Neural progenitor cell (in vitro differentiated cells): ENCODE measurements at regions not wholly inside any gene's neighbourhood (a gene's known extent, or its start where the extent isn't known, plus 50 kb on each side); places are given as distances from the start of the nearest gene placed in this dataset.
"Not testable (repeated sequence)": the region's sequence is repeated elsewhere in the genome, so short reads cannot be mapped to it uniquely, and the experiment has no call there.

ENCODE experiments used
- DNase-seq: peaks from one replicate; pipeline ENCODE4 v3.0.0-alpha.2; 2016; ENCODE audit warnings: low spot score
- H2AFZ ChIP-seq: fragments of 200-600 bp; sonication (generic); replicated peaks from 2 replicates; pipeline ENCODE4 v1.6.1; 2016; ENCODE audit warnings: antibody characterized with exemption
- H3F3A ChIP-seq: fragments of 200-600 bp; sonication (generic); 2 replicates; pipeline ENCODE4 v1.6.1; 2016; ENCODE audit warnings: antibody characterized with exemption, low read depth
- H3K27ac ChIP-seq: fragments of 200-600 bp; sonication (generic); 2 replicates; pipeline ENCODE4 v1.5.1; 2016; ENCODE audit warnings: mild to moderate bottlenecking
- H3K27me3 ChIP-seq: fragments of 200-600 bp; sonication (generic); 2 replicates; pipeline ENCODE4 v1.6.1; 2016; ENCODE audit warnings: mild to moderate bottlenecking, moderate library complexity
- H3K36me3 ChIP-seq: fragments of 200-600 bp; sonication (generic); 2 replicates; pipeline ENCODE4 v1.5.1; 2016
- H3K4me1 ChIP-seq: fragments of 200-600 bp; sonication (generic); 2 replicates; pipeline ENCODE4 v1.6.1; 2016; ENCODE audit warnings: mixed run types
- H3K4me2 ChIP-seq: fragments of 200-600 bp; sonication (generic); 2 replicates; pipeline ENCODE4 v1.6.1; 2016
- H3K4me3 ChIP-seq: fragments of 200-600 bp; sonication (generic); 2 replicates; pipeline ENCODE4 v1.5.1; 2016
- H3K79me2 ChIP-seq: fragments of 200-600 bp; sonication (generic); 2 replicates; pipeline ENCODE4 v1.6.1; 2016; ENCODE audit warnings: low read depth
- H3K9ac ChIP-seq: fragments of 200-600 bp; sonication (generic); 2 replicates; pipeline ENCODE4 v1.6.1; 2016
- H3K9me3 ChIP-seq: fragments of 200-600 bp; sonication (generic); 2 replicates; pipeline ENCODE4 v1.5.1; 2016; ENCODE audit warnings: low read depth
- H4K20me1 ChIP-seq: fragments of 200-600 bp; sonication (generic); 2 replicates; pipeline ENCODE4 v1.6.1; 2016; ENCODE audit warnings: low read depth
- H3K27ac Mint-ChIP-seq: 3 replicates; pipeline ENCODE4 v1.8.0; 2021; ENCODE audit warnings: mixed read lengths
- H3K27me3 Mint-ChIP-seq: 2 replicates; pipeline ENCODE4 v1.8.0; 2022; ENCODE audit warnings: low read depth, mild to moderate bottlenecking, inconsistent platforms, moderate library complexity, mixed read lengths; ENCODE audit not compliant: insufficient read depth
- H3K36me3 Mint-ChIP-seq: 3 replicates; pipeline ENCODE4 v1.8.0; 2021; ENCODE audit warnings: mixed read lengths
- H3K4me1 Mint-ChIP-seq: 3 replicates; pipeline ENCODE4 v1.8.0; 2021; ENCODE audit warnings: mixed read lengths
- H3K4me3 Mint-ChIP-seq: 3 replicates; pipeline ENCODE4 v1.8.0; 2021; ENCODE audit warnings: mild to moderate bottlenecking, moderate library complexity, mixed read lengths
- H3K9me3 Mint-ChIP-seq: 3 replicates; pipeline ENCODE4 v1.8.0; 2020; ENCODE audit warnings: mixed read lengths
- EZH2 ChIP-seq: fragments of 200-600 bp; sonication (generic); IDR thresholded peaks from 2 replicates; pipeline ENCODE4 v1.6.1; 2017; ENCODE audit warnings: antibody characterized with exemption, mild to moderate bottlenecking, moderate library complexity
- EZH2phosphoT487 ChIP-seq: fragments of 200-600 bp; sonication (generic); IDR thresholded peaks from 2 replicates; pipeline ENCODE4 v1.6.1; 2017; ENCODE audit warnings: antibody characterized with exemption
- TF ChIP-seq, protein P1 (sequence below): fragments of 200-600 bp; sonication (generic); IDR thresholded peaks from 2 replicates; pipeline ENCODE4 v1.5.1; 2017; ENCODE audit warnings: antibody characterized with exemption, mild to moderate bottlenecking

DNA sequence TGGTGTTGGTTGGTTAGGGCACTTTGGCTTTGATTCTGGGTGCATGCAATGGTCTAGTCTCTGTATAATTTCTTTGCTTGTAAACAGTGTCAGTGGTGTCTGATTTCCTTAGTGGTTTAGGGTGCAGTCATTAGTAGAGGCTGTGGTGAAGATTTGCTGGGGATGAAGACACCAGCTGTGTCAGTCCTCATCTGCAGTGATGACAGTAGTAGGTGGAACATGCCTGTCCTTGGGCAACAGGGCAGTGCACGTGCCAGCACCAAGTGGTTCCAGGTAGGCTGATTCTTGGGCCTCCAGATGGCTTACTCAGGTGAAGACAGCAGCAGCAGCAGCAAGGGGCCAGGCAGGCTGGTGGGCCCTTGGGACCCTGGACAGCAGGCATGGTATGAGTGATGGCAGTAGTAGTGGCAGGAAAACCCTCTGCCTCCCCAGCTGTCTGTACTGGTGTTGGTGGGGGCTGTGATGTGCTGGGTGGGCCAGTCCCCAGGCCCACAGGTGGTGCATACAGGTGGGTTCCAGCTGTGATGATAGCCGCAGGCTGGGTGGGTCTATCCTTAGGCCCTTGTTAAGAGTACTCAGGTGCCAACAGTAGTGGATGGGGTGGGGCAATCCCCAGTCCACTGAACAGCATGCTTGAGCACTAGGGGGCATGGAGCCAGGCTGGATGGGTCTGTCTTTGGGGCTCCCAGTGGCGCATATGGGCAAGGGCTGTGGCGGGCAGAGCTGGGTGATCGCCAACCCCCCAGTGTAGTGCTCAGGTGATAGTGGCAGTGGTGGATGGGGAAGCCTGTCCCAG lies 140.7 kb upstream of the THUMPD2 start:
- no peak for DNase-seq
- H3K4me3 Mint-ChIP-seq: no peak overlapping the region
- Histone ChIP-seq H3K4me2 (no peak overlapping the region), H3F3A (no peaks in the 10 kb centered on the region), H3K9me3 (no peaks in the 10 kb centered on the region), H4K20me1 (no peaks in the 10 kb centered on the region), H3K79me2 (no peaks in the 10 kb centered on the region), H3K9ac (no peak overlapping the region), H2AFZ (no peak overlapping the region), H3K4me3 (no peak overlapping the region), H3K27ac (no peak overlapping the region), H3K27me3 (no peaks in the 10 kb centered on the region), H3K4me1 (no peaks in the 10 kb centered on the region), H3K36me3 (no peaks in the 10 kb centered on the region)
- no peak overlapping the region for H3K27ac Mint-ChIP-seq
- no peaks in the 10 kb centered on the region for H3K27me3 Mint-ChIP-seq
- TF ChIP-seq EZH2phosphoT487 (no peak), EZH2 (no peak)
- TF ChIP-seq, protein P1, sequence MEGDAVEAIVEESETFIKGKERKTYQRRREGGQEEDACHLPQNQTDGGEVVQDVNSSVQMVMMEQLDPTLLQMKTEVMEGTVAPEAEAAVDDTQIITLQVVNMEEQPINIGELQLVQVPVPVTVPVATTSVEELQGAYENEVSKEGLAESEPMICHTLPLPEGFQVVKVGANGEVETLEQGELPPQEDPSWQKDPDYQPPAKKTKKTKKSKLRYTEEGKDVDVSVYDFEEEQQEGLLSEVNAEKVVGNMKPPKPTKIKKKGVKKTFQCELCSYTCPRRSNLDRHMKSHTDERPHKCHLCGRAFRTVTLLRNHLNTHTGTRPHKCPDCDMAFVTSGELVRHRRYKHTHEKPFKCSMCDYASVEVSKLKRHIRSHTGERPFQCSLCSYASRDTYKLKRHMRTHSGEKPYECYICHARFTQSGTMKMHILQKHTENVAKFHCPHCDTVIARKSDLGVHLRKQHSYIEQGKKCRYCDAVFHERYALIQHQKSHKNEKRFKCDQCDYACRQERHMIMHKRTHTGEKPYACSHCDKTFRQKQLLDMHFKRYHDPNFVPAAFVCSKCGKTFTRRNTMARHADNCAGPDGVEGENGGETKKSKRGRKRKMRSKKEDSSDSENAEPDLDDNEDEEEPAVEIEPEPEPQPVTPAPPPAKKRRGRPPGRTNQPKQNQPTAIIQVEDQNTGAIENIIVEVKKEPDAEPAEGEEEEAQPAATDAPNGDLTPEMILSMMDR: no peak
- no peaks in the 10 kb centered on the region for H3K4me1 Mint-ChIP-seq
- H3K36me3 Mint-ChIP-seq: no peaks in the 10 kb centered on the region
- no peaks in the 10 kb centered on the region for H3K9me3 Mint-ChIP-seq

DNA sequence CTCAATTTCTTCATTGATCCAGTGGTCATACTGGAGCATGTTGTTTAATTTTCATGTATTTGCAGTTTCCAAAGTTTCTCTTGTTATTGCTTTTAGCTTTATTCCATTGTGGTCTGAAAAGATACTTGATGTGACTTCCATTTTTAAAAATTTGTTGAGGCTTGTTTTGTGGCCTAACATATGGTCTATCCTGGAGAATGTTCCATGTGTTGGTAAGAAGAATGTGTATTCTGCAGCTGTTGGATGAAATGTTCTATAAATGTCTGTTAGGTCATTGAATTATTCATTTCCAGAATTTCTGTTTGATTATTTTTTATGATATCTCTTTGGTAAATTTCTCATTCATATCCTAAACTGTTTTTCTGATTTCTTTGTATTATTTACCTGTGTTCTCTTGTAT lies 139.8 kb upstream of the THUMPD2 start:
- Histone ChIP-seq H3K9ac (no peak overlapping the region), H3K4me2 (no peak overlapping the region), H3K4me3 (no peak overlapping the region), H3K36me3 (no peaks in the 10 kb centered on the region), H4K20me1 (no peaks in the 10 kb centered on the region), H3F3A (no peaks in the 10 kb centered on the region), H3K4me1 (no peaks in the 10 kb centered on the region), H3K9me3 (no peaks in the 10 kb centered on the region), H2AFZ (no peak overlapping the region), H3K79me2 (no peaks in the 10 kb centered on the region), H3K27ac (no peak overlapping the region), H3K27me3 (no peaks in the 10 kb centered on the region)
- Mint-ChIP-seq H3K36me3 (no peaks in the 10 kb centered on the region), H3K4me1 (no peaks in the 10 kb centered on the region), H3K27ac (no peak overlapping the region), H3K9me3 (no peaks in the 10 kb centered on the region), H3K27me3 (no peaks in the 10 kb centered on the region), H3K4me3 (no peak overlapping the region)
- TF ChIP-seq, protein P1: no peak
- TF ChIP-seq EZH2phosphoT487 (no peak), EZH2 (no peak)
- DNase-seq: no peak

DNA sequence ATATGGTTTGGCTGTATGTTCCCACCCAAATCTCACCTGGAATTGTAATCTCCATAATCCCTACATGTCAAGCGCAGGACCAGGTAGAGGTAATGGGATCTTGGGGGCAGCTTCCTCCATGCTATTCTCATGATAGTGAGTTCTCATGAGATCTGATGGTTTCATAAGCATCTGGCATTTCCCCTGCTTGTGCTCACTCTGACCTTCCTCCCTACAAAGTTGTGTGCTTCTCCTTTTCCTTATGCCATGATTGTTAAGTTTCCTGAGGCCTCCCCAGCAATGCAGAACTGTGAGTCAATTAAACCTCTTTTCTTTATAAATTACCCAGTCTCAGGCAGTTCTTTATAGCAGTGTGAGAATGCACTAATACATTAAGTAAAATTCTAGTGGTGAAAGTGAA lies 138.3 kb upstream of the THUMPD2 start:
- not testable (repeated sequence) for H3K36me3 Mint-ChIP-seq, H3K27me3 Mint-ChIP-seq, H3K36me3 ChIP-seq, H3K27me3 ChIP-seq, H3K9me3 Mint-ChIP-seq, H3K79me2 ChIP-seq, H3K9me3 ChIP-seq, H2AFZ ChIP-seq, H3K4me3 ChIP-seq, DNase-seq, H3F3A ChIP-seq, H3K4me1 Mint-ChIP-seq, H3K27ac Mint-ChIP-seq, H3K4me2 ChIP-seq, H3K27ac ChIP-seq, H3K4me3 Mint-ChIP-seq, H3K4me1 ChIP-seq, H4K20me1 ChIP-seq, H3K9ac ChIP-seq

DNA sequence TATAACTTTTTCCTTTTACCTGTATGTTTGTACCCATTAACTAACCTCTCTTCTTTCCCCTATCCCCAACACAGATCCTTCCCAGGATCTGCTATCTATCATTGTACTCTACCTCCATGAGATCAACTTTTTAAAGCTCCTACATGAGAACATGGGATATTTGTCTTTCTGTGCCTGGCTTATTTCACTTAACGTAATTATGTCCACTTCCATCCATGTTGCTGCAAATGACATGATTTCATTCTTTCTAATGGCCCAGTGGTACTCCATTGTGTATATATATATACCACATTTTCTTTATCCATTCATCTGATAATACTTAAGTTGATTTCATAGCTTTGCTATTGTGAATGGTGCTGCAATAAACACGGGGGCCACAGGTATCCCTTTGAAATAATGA lies 135.9 kb upstream of the THUMPD2 start:
- H3K27me3 Mint-ChIP-seq: no peaks in the 10 kb centered on the region
- H3K9me3 Mint-ChIP-seq: no peaks in the 10 kb centered on the region
- Histone ChIP-seq H3K9me3 (no peaks in the 10 kb centered on the region), H3K4me3 (no peak overlapping the region), H2AFZ (no peak overlapping the region), H3K9ac (no peak overlapping the region), H3K4me1 (no peaks in the 10 kb centered on the region), H3K27ac (no peak overlapping the region), H3K79me2 (no peaks in the 10 kb centered on the region), H3K27me3 (no peaks in the 10 kb centered on the region), H3F3A (no peaks in the 10 kb centered on the region), H3K4me2 (no peak overlapping the region), H4K20me1 (no peaks in the 10 kb centered on the region), H3K36me3 (no peaks in the 10 kb centered on the region)
- no peaks in the 10 kb centered on the region for H3K36me3 Mint-ChIP-seq
- no peak for DNase-seq
- TF ChIP-seq EZH2phosphoT487 (no peak), EZH2 (no peak)
- TF ChIP-seq, protein P1: no peak
- no peak overlapping the region for H3K4me3 Mint-ChIP-seq
- no peaks in the 10 kb centered on the region for H3K4me1 Mint-ChIP-seq
- no peak overlapping the region for H3K27ac Mint-ChIP-seq
